Colonic mucosa (tissue), 4 donors: ENCODE measurements at regions not wholly inside any gene's neighbourhood (a gene's known extent, or its start where the extent isn't known, plus 50 kb on each side); places are given as distances from the start of the nearest gene placed in this dataset.

Source experiments
- DNase-seq: peaks from one replicate; pipeline ENCODE4 v3.0.0-alpha.2; 2020
- H3K27ac ChIP-seq: fragments of 200-600 bp; one replicate; pipeline ENCODE4 v1.8.0; 2021
- H3K27me3 ChIP-seq: fragments of 200-600 bp; one replicate; pipeline ENCODE4 v1.8.0; 2021
- H3K36me3 ChIP-seq: fragments of 200-600 bp; one replicate; pipeline ENCODE4 v1.8.0; 2021
- H3K4me1 ChIP-seq: fragments of 200-600 bp; one replicate; pipeline ENCODE4 v1.8.0; 2021; ENCODE audit warnings: mild to moderate bottlenecking
- H3K4me3 ChIP-seq: fragments of 200-600 bp; one replicate; pipeline ENCODE4 v1.8.0; 2021
- H3K9ac ChIP-seq, 2 donors: one replicate each; pipeline ENCODE4 v1.7.0; 2013; ENCODE audit warnings: control low read depth in 2 of 2, low read depth in 2 of 2, low read length in 2 of 2
- H3K9me3 ChIP-seq: fragments of 200-600 bp; one replicate; pipeline ENCODE4 v1.8.0; 2021
- CTCF ChIP-seq: fragments of 200-600 bp; IDR thresholded peaks from one replicate; pipeline ENCODE4 v1.8.0; 2022; ENCODE audit warnings: antibody characterized with exemption, mild to moderate bottlenecking
- intact Hi-C: fragments of 100-400 bp; cut with DNase I; formaldehyde crosslinking; loops from one replicate; pipeline ENCODE4 v1.14.1; 2022
- donor health status: healthy.
- donor health status: DM: no; HTN: no; CAD: no.
- donor health status: DM: no; HTN: no; CAD: no.

- no peaks in the 10 kb centered on the region for H3K36me3 ChIP-seq
- H3K27ac ChIP-seq, result no peak overlapping the region
- no peak overlapping the region for H3K4me3 ChIP-seq
- DNase-seq, result no peak
- no peaks in the 10 kb centered on the region for H3K4me1 ChIP-seq
- intact Hi-C loops, result no loop called here
- TF ChIP-seq CTCF, result no peak
- no peak overlapping the region for H3K9ac ChIP-seq
- H3K9me3 ChIP-seq, result no peaks in the 10 kb centered on the region
- H3K27me3 ChIP-seq, result no peaks in the 10 kb centered on the region
Observed at GRCh38 chr7:98460902-98461301, 60.0 kb upstream of the BAIAP2L1 start.

GRCh38 chr7:98459529-98459928 lies 58.6 kb upstream of the BAIAP2L1 start:
- intact Hi-C loops, result no loop called here

GRCh38 chr7:98458090-98458875 lies 57.4 kb upstream of the BAIAP2L1 start:
- H3K9me3 ChIP-seq, result no peaks in the 10 kb centered on the region
- no peak for DNase-seq
- H3K36me3 ChIP-seq, result no peaks in the 10 kb centered on the region
- H3K4me3 ChIP-seq, result no peak overlapping the region
- H3K27me3 ChIP-seq, result no peaks in the 10 kb centered on the region
- no peak overlapping the region for H3K9ac ChIP-seq
- TF ChIP-seq CTCF, result no peak
- intact Hi-C loops, result no loop called here
- H3K27ac ChIP-seq, result no peak overlapping the region
- no peaks in the 10 kb centered on the region for H3K4me1 ChIP-seq

More at GRCh38 chr7:98459529-98459928, 58.6 kb upstream of the BAIAP2L1 start:
- H3K9me3 ChIP-seq, result no peaks in the 10 kb centered on the region
- H3K4me1 ChIP-seq, result no peaks in the 10 kb centered on the region
- DNase-seq, result no peak
- H3K4me3 ChIP-seq, result no peak overlapping the region
- H3K36me3 ChIP-seq, result no peaks in the 10 kb centered on the region
- H3K27me3 ChIP-seq, result no peaks in the 10 kb centered on the region
- no peak overlapping the region for H3K27ac ChIP-seq
- H3K9ac ChIP-seq, result no peak overlapping the region
- TF ChIP-seq CTCF, result no peak

GRCh38 chr7:98456866-98457265 lies 56.0 kb upstream of the BAIAP2L1 start:
- no peak overlapping the region for H3K9ac ChIP-seq
- no peak overlapping the region for H3K4me3 ChIP-seq
- TF ChIP-seq CTCF, result no peak
- no peaks in the 10 kb centered on the region for H3K36me3 ChIP-seq
- no peak overlapping the region for H3K27ac ChIP-seq
- H3K9me3 ChIP-seq, result no peaks in the 10 kb centered on the region
- H3K27me3 ChIP-seq, result no peaks in the 10 kb centered on the region
- H3K4me1 ChIP-seq, result no peaks in the 10 kb centered on the region
- intact Hi-C loops, result no loop called here
- no peak for DNase-seq

- no peak overlapping the region for H3K27ac ChIP-seq
- no peak overlapping the region for H3K9ac ChIP-seq
- no peaks in the 10 kb centered on the region for H3K27me3 ChIP-seq
- intact Hi-C loops, result no loop called here
- H3K4me3 ChIP-seq, result no peak overlapping the region
- H3K9me3 ChIP-seq, result no peaks in the 10 kb centered on the region
- no peak for DNase-seq
- no peak for TF ChIP-seq CTCF
- no peaks in the 10 kb centered on the region for H3K4me1 ChIP-seq
- H3K36me3 ChIP-seq, result no peaks in the 10 kb centered on the region
Observed at GRCh38 chr7:98452791-98453190, 51.9 kb upstream of the BAIAP2L1 start.
